ENCODE measurements at regions not wholly inside any gene's neighbourhood (a gene's known extent, or its start where the extent isn't known, plus 50 kb on each side); places are given as distances from the start of the nearest gene placed in this dataset.

- DNase-seq (ENCODE audit: extremely low read depth in 1 of 2, low read depth in 1 of 2), result no peak
Measured at GRCh38 chr9:80359291-80359690, 787.5 kb downstream of the TLE4 start.

- no peak for DNase-seq (ENCODE audit: extremely low read depth in 1 of 2, low read depth in 1 of 2)
Measured at GRCh38 chr9:80352967-80353366, 781.2 kb downstream of the TLE4 start.

GRCh38 chr9:80351612-80352011, 779.8 kb downstream of the TLE4 start:
- no peak for DNase-seq (ENCODE audit: extremely low read depth in 1 of 2, low read depth in 1 of 2)

- no peak for DNase-seq (ENCODE audit: extremely low read depth in 1 of 2, low read depth in 1 of 2)
Measured at GRCh38 chr9:80326105-80326504, 754.3 kb downstream of the TLE4 start.

- DNase-seq (ENCODE audit: extremely low read depth in 1 of 2, low read depth in 1 of 2), result no peak
Measured at GRCh38 chr9:80320916-80321315, 749.2 kb downstream of the TLE4 start.

- DNase-seq (ENCODE audit: extremely low read depth in 1 of 2, low read depth in 1 of 2), result no peak
Measured at GRCh38 chr9:80320480-80320879, 748.7 kb downstream of the TLE4 start.

- no peak for DNase-seq (ENCODE audit: extremely low read depth in 1 of 2, low read depth in 1 of 2)
Measured at GRCh38 chr9:80305136-80305535, 733.4 kb downstream of the TLE4 start.

GRCh38 chr9:80294955-80295354, 723.2 kb downstream of the TLE4 start:
- no peak for DNase-seq (ENCODE audit: extremely low read depth in 1 of 2, low read depth in 1 of 2)

- DNase-seq (ENCODE audit: extremely low read depth in 1 of 2, low read depth in 1 of 2), result no peak
Measured at GRCh38 chr9:80294318-80294717, 722.6 kb downstream of the TLE4 start.

GRCh38 chr9:80292231-80292630, 720.5 kb downstream of the TLE4 start:
- DNase-seq (ENCODE audit: extremely low read depth in 1 of 2, low read depth in 1 of 2), result no peak

GRCh38 chr9:80285326-80285725, 713.6 kb downstream of the TLE4 start:
- DNase-seq (ENCODE audit: extremely low read depth in 1 of 2, low read depth in 1 of 2), result no peak

GRCh38 chr9:80282766-80283165, 711.0 kb downstream of the TLE4 start:
- no peak for DNase-seq (ENCODE audit: extremely low read depth in 1 of 2, low read depth in 1 of 2)

- no peak for DNase-seq (ENCODE audit: extremely low read depth in 1 of 2, low read depth in 1 of 2)
Measured at GRCh38 chr9:80259079-80259478, 687.3 kb downstream of the TLE4 start.

- no peak for DNase-seq (ENCODE audit: extremely low read depth in 1 of 2, low read depth in 1 of 2)
Measured at GRCh38 chr9:80251778-80252177, 680.0 kb downstream of the TLE4 start.

- no peak for DNase-seq (ENCODE audit: extremely low read depth in 1 of 2, low read depth in 1 of 2)
Measured at GRCh38 chr9:80242022-80242421, 670.3 kb downstream of the TLE4 start.

GRCh38 chr9:80235752-80236151, 664.0 kb downstream of the TLE4 start:
- no peak for DNase-seq (ENCODE audit: extremely low read depth in 1 of 2, low read depth in 1 of 2)

GRCh38 chr9:80233906-80234305, 662.1 kb downstream of the TLE4 start:
- no peak for DNase-seq (ENCODE audit: extremely low read depth in 1 of 2, low read depth in 1 of 2)

GRCh38 chr9:80233102-80233843, 661.5 kb downstream of the TLE4 start:
- no peak for DNase-seq (ENCODE audit: extremely low read depth in 1 of 2, low read depth in 1 of 2)

GRCh38 chr9:80231318-80232236, 659.8 kb downstream of the TLE4 start:
- no peak for DNase-seq (ENCODE audit: extremely low read depth in 1 of 2, low read depth in 1 of 2)

GRCh38 chr9:80223897-80224296, 652.1 kb downstream of the TLE4 start:
- DNase-seq (ENCODE audit: extremely low read depth in 1 of 2, low read depth in 1 of 2), result no peak

- DNase-seq (ENCODE audit: extremely low read depth in 1 of 2, low read depth in 1 of 2), result no peak
Measured at GRCh38 chr9:80222466-80223169, 650.9 kb downstream of the TLE4 start.
